ENCODE measurements at regions not wholly inside any gene's neighbourhood (a gene's known extent, or its start where the extent isn't known, plus 50 kb on each side); places are given as distances from the start of the nearest gene placed in this dataset.

DNA sequence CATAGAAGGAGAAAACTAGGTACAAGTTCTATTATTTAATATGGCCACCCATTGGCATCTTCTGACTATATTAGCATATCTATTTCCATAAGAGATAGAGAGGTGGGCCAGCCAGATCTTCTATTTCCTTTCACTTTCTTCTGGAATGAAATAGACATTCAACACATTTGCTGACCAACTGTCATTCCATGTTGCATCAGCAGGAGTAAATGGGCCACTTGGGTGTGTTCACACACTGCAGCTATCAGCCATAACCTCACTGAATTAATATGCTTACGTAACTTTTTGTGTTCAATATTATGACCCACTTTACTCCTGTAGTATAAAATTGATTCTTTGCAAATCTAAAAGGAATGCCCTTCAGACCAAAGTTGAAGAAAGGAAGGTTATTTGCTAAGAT is 106.2 kb upstream of the LGR5 start:
- Histone ChIP-seq H3K4me3 (no peak overlapping the region), H3K27me3 (replicated peaks; ENCODE audit: insufficient read depth) (no peaks in the 10 kb centered on the region), H3K4me1 (ENCODE audit: control insufficient read depth in 1 of 2, low read depth in 2 of 2) (no peaks in the 10 kb centered on the region), H3K9me3 (no peaks in the 10 kb centered on the region), H3K36me3 (no peaks in the 10 kb centered on the region), H3K27ac (no peak overlapping the region)
- TF ChIP-seq, protein P1, sequence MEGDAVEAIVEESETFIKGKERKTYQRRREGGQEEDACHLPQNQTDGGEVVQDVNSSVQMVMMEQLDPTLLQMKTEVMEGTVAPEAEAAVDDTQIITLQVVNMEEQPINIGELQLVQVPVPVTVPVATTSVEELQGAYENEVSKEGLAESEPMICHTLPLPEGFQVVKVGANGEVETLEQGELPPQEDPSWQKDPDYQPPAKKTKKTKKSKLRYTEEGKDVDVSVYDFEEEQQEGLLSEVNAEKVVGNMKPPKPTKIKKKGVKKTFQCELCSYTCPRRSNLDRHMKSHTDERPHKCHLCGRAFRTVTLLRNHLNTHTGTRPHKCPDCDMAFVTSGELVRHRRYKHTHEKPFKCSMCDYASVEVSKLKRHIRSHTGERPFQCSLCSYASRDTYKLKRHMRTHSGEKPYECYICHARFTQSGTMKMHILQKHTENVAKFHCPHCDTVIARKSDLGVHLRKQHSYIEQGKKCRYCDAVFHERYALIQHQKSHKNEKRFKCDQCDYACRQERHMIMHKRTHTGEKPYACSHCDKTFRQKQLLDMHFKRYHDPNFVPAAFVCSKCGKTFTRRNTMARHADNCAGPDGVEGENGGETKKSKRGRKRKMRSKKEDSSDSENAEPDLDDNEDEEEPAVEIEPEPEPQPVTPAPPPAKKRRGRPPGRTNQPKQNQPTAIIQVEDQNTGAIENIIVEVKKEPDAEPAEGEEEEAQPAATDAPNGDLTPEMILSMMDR (IDR thresholded peaks at IDR 0.05): no peak
- ATAC-seq (ENCODE audit: insufficient number of reproducible peaks, low FRiP score, low read depth): no peak
- DNase-seq (ENCODE audit: low spot score): no peak

DNA sequence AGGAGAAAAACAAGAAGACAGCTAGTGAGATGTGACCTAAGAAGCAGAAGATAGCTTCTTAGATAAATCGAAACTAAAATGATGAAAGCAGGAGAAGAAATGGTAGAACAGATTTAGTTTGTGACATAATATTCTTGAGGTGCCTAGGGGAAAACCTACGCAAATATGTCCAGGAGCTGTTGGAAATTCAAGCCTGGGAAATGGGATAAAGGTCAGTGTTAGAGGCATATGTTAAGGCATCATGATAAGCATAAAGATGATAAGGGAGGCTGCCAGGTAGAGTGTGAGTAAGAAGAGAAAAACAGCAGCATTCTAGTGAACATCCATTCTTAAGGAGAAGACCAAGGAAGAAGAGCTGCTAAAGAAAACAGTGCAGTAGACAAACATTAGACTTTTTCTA is 109.6 kb upstream of the LGR5 start:
- H3K4me3 ChIP-seq: no peak overlapping the region
- no peaks in the 10 kb centered on the region for H3K27me3 ChIP-seq (replicated peaks; ENCODE audit: insufficient read depth)
- H3K27ac ChIP-seq: no peak overlapping the region
- TF ChIP-seq, protein P1 (IDR thresholded peaks at IDR 0.05): no peak
- no peaks in the 10 kb centered on the region for H3K4me1 ChIP-seq (ENCODE audit: control insufficient read depth in 1 of 2, low read depth in 2 of 2)
- no peaks in the 10 kb centered on the region for H3K36me3 ChIP-seq
- DNase-seq (ENCODE audit: low spot score): no peak
- no peaks in the 10 kb centered on the region for H3K9me3 ChIP-seq
- no peak for ATAC-seq (ENCODE audit: insufficient number of reproducible peaks, low FRiP score, low read depth)

DNA sequence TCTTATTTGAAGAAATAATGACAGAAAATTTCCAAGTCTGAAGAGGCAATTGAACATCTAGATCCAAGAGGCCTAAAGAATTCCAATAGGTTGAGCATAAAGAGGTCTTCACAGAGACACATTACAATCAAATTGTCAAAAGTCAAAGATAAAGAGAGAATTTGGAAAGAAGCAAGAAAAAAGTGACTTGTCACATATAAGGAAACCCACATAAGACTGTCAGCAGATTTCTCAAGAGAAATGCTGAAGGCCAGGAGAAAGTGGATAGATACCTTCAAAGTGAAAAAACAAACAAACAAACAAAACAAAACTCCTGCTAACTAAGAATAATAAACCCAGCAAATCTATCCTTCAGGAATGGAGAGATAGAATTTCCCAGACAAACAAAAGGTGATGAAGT is 118.1 kb upstream of the LGR5 start:
- H3K4me1 ChIP-seq (ENCODE audit: control insufficient read depth in 1 of 2, low read depth in 2 of 2): no peaks in the 10 kb centered on the region
- H3K27me3 ChIP-seq (replicated peaks; ENCODE audit: insufficient read depth): no peaks in the 10 kb centered on the region
- H3K36me3 ChIP-seq: no peaks in the 10 kb centered on the region
- DNase-seq (ENCODE audit: low spot score) (no peak), ATAC-seq (ENCODE audit: insufficient number of reproducible peaks, low FRiP score, low read depth) (no peak)
- no peak overlapping the region for H3K4me3 ChIP-seq
- no peak overlapping the region for H3K27ac ChIP-seq
- H3K9me3 ChIP-seq: peaks cover 14% of the 10 kb centered on the region
- TF ChIP-seq, protein P1 (IDR thresholded peaks at IDR 0.05): no peak

DNA sequence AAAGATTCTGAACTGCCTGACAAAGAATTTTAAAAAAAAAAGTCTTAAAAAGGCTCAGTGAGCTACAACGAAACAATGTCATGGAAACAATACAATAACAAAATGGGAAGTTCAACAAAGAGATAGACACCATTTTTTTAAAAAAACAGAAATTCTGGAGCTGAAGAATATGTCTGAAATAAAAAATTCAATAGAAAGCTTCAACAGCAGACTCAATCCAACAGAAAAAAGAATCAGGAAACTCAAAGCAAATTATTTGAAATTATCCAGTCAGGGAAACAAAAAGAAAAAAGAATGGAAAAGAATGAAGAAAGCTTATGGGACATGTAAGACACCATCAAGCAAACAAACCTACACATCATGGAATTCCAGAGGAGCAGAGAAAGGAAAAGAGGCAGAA is 118.5 kb upstream of the LGR5 start:
- ATAC-seq (ENCODE audit: insufficient number of reproducible peaks, low FRiP score, low read depth) (no peak), DNase-seq (ENCODE audit: low spot score) (no peak)
- Histone ChIP-seq H3K9me3 (peaks cover 14% of the 10 kb centered on the region), H3K27ac (no peak overlapping the region), H3K4me3 (no peak overlapping the region), H3K27me3 (replicated peaks; ENCODE audit: insufficient read depth) (no peaks in the 10 kb centered on the region), H3K4me1 (ENCODE audit: control insufficient read depth in 1 of 2, low read depth in 2 of 2) (no peaks in the 10 kb centered on the region), H3K36me3 (no peaks in the 10 kb centered on the region)
- TF ChIP-seq, protein P1 (IDR thresholded peaks at IDR 0.05): no peak

DNA sequence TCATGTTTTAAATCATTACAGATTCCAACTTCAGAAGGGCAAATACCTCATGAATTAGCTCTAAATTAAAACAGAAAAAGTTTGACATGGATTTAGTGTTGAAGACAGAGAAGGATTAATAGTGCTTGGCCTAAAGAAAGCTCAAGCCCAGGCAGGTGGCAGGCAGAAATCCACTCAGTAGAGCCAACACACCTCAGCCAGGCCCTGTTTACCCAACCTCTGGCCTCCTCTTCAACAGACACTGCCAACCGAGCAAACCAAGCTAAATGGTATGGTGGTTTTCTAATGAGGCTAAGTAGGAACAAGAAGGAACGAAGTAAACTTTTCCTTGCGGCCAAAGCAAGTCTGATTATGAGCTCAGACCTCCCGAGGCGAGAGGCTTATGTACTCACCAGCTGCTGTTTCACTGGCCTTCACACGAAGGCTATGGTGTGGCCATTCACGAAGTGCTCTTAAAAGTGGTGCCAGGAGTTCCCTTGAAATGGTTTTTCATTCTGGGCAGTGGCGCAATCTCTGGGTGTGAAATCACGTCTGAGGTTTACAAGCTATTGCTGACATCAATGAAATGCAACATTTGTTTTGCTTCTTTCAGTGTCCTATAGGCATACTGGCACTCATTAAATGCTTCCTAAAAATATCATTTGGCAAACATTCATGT is 124.1 kb upstream of the LGR5 start:
- TF ChIP-seq, protein P1 (IDR thresholded peaks at IDR 0.05): no peak

More for the DNA sequence above, 124.1 kb upstream of the LGR5 start:
- Histone ChIP-seq H3K9me3 (no peaks in the 10 kb centered on the region), H3K4me3 (no peak overlapping the region), H3K27me3 (replicated peaks; ENCODE audit: insufficient read depth) (no peaks in the 10 kb centered on the region), H3K36me3 (no peaks in the 10 kb centered on the region), H3K27ac (no peak overlapping the region), H3K4me1 (ENCODE audit: control insufficient read depth in 1 of 2, low read depth in 2 of 2) (no peaks in the 10 kb centered on the region)
- no peak for ATAC-seq (ENCODE audit: insufficient number of reproducible peaks, low FRiP score, low read depth)
- no peak for DNase-seq (ENCODE audit: low spot score)
